ENCODE measurements at regions not wholly inside any gene's neighbourhood (a gene's known extent, or its start where the extent isn't known, plus 50 kb on each side); places are given as distances from the start of the nearest gene placed in this dataset.

DNA sequence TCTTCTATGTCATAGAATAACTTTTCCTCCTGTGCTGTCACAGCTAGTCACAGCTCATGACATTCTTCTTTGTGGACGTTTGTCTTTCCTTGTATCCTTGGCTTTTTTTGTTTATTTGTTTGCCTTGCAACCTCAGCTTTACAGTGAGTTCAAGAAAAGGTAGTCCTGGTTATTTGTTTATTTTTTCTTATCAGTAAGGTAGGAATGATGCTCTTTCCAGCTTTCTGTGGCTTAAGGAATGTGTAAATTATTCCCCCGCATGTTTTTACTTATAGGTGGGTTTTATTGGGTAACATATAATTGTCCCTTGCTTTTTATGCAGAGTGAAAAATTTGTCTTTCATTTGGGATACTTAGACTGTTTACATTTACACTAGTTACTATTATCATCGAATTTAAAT is 1673.6 kb upstream of the FLRT2 start:
- TF ChIP-seq, protein P1, sequence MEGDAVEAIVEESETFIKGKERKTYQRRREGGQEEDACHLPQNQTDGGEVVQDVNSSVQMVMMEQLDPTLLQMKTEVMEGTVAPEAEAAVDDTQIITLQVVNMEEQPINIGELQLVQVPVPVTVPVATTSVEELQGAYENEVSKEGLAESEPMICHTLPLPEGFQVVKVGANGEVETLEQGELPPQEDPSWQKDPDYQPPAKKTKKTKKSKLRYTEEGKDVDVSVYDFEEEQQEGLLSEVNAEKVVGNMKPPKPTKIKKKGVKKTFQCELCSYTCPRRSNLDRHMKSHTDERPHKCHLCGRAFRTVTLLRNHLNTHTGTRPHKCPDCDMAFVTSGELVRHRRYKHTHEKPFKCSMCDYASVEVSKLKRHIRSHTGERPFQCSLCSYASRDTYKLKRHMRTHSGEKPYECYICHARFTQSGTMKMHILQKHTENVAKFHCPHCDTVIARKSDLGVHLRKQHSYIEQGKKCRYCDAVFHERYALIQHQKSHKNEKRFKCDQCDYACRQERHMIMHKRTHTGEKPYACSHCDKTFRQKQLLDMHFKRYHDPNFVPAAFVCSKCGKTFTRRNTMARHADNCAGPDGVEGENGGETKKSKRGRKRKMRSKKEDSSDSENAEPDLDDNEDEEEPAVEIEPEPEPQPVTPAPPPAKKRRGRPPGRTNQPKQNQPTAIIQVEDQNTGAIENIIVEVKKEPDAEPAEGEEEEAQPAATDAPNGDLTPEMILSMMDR (IDR thresholded peaks at IDR 0.05): no peak
- no peak for TF ChIP-seq POLR2A (IDR thresholded peaks at IDR 0.05)
